ENCODE measurements at regions not wholly inside any gene's neighbourhood (a gene's known extent, or its start where the extent isn't known, plus 50 kb on each side); places are given as distances from the start of the nearest gene placed in this dataset.
A peak's percentile ranks its signal among the peaks of the same experiment; 100 is the strongest.

GRCh38 chr1:58979677-58980076 lies 195.8 kb upstream of the JUN start:
- DNase-seq: no peak

- DNase-seq: no peak
Measured at GRCh38 chr1:58981392-58981791, 197.5 kb upstream of the JUN start.

GRCh38 chr1:58982259-58982998 lies 198.6 kb upstream of the JUN start:
- DNase-seq: no peak

- DNase-seq: peak; percentile 18
Measured at GRCh38 chr1:58983162-58983561, 199.3 kb upstream of the JUN start.

- no peak for DNase-seq
Measured at GRCh38 chr1:58983633-58984245, 199.9 kb upstream of the JUN start.

- no peak for DNase-seq
Measured at GRCh38 chr1:58986996-58987767, 203.3 kb upstream of the JUN start.

GRCh38 chr1:58988752-58989151 lies 204.9 kb upstream of the JUN start:
- DNase-seq: no peak

GRCh38 chr1:58989845-58990244 lies 206.0 kb upstream of the JUN start:
- no peak for DNase-seq

GRCh38 chr1:58991305-58991704 lies 207.5 kb upstream of the JUN start:
- DNase-seq: no peak

GRCh38 chr1:58992643-58993042 lies 208.8 kb upstream of the JUN start:
- no peak for DNase-seq

- DNase-seq: no peak
Measured at GRCh38 chr1:58993403-58993802, 209.6 kb upstream of the JUN start.

GRCh38 chr1:58994664-58995063 lies 210.8 kb upstream of the JUN start:
- DNase-seq: no peak

- DNase-seq: no peak
Measured at GRCh38 chr1:58996341-58997059, 212.7 kb upstream of the JUN start.

GRCh38 chr1:58997060-58997411 lies 213.2 kb upstream of the JUN start:
- DNase-seq: no peak

- no peak for DNase-seq
Measured at GRCh38 chr1:58997637-58998036, 213.8 kb upstream of the JUN start.

- DNase-seq: peak; percentile 42
Measured at GRCh38 chr1:58999676-59000075, 215.8 kb upstream of the JUN start.

- DNase-seq: peak; percentile 83
Measured at GRCh38 chr1:59004755-59005154, 220.9 kb upstream of the JUN start.

- peak; percentile 42 for DNase-seq
Measured at GRCh38 chr1:59005491-59006288, 221.8 kb upstream of the JUN start.

GRCh38 chr1:59006289-59006658 lies 222.4 kb upstream of the JUN start:
- DNase-seq: no peak

- DNase-seq: no peak
Measured at GRCh38 chr1:59006932-59007331, 223.1 kb upstream of the JUN start.

GRCh38 chr1:59007429-59007819 lies 223.6 kb upstream of the JUN start:
- DNase-seq: no peak

- DNase-seq: peak; percentile 76
Measured at GRCh38 chr1:59007820-59008598, 224.2 kb upstream of the JUN start.

Data from inflammatory macrophage treated with lipopolysaccharide for 4 hours (primary cell).